Gastrocnemius medialis (tissue), 4 donors: ENCODE measurements at regions not wholly inside any gene's neighbourhood (a gene's known extent, or its start where the extent isn't known, plus 50 kb on each side); places are given as distances from the start of the nearest gene placed in this dataset.

Source experiments
- CTCF ChIP-seq, 5 experiments: fragments of 450-650 bp in 3 of 5; fragments of 200-600 bp in 2 of 5; sonication (generic) in 2 of 5; IDR thresholded peaks in 4 of 5; conservative IDR thresholded peaks in 1 of 5; 1 replicate in 4 of 5; 2 replicates in 1 of 5; pipeline ENCODE4 v1.5.1; 2016 to 2019; ENCODE audit warnings: antibody characterized with exemption in 5 of 5, mild to moderate bottlenecking in 3 of 5, moderate library complexity in 3 of 5
- POLR2A ChIP-seq, 2 donors: fragments of 450-650 bp; IDR thresholded peaks; one replicate each; pipeline ENCODE4 v1.6.1; 2017; ENCODE audit warnings: antibody characterized with exemption in 2 of 2, mild to moderate bottlenecking in 2 of 2, moderate library complexity in 2 of 2

GRCh38 chr3:193885832-193886231, 250.1 kb upstream of the HES1 start:
- TF ChIP-seq CTCF (IDR thresholded peaks at IDR 0.05 in 4 of 5, conservative IDR thresholded peaks at IDR 0.05 in 1 of 5) (no peak), POLR2A (IDR thresholded peaks at IDR 0.05) (no peak)
